T-cell (primary cell): ENCODE measurements at regions not wholly inside any gene's neighbourhood (a gene's known extent, or its start where the extent isn't known, plus 50 kb on each side); places are given as distances from the start of the nearest gene placed in this dataset.
"Not testable (repeated sequence)": the region's sequence is repeated elsewhere in the genome, so short reads cannot be mapped to it uniquely, and the experiment has no call there.

Experiments used
- ATAC-seq, 4 experiments: fragments of 200-7000 bp in 3 of 4; fragments of 150-1000 bp in 1 of 4; cut with Tn5 transposase; replicated peaks in 1 of 4; 1 replicate in 3 of 4; 2 replicates in 1 of 4; pipeline ENCODE4 v1.10.0; 2021; ENCODE audit warnings: moderate library complexity in 3 of 4, mild to moderate bottlenecking in 2 of 4, moderate number of reproducible peaks in 1 of 4
- CTCF ChIA-PET, 2 donors: fragments of 300-600 bp; sonication (Branson Sonifier 250); formaldehyde crosslinking; loops; one replicate each; lab custom pipeline; 2022; ENCODE audit warnings: antibody characterized with exemption in 2 of 2; lab: Charles Lee
- POLR2A ChIA-PET, 2 donors: fragments of 300-600 bp; sonication (Branson Sonifier 250); formaldehyde crosslinking; loops; one replicate each; lab custom pipeline; 2022; ENCODE audit warnings: antibody characterized with exemption in 2 of 2; lab: Charles Lee
- DNase-seq, 35 experiments: peaks; one replicate each; pipeline versions ENCODE4 v3.0.0 to v3.0.0-alpha.2; 2013 to 2023
- H3K27ac ChIP-seq: one replicate; pipeline ENCODE4 v1.5.1; 2013; ENCODE audit warnings: low read length
- H3K27me3 ChIP-seq, 2 experiments: replicated peaks in 1 of 2; 1 replicate in 1 of 2; 2 replicates in 1 of 2; pipeline versions ENCODE4 v1.6.1 to v1.7.0; 2013; ENCODE audit warnings: low read length in 1 of 2, mixed read lengths in 1 of 2; ENCODE audit not compliant: control insufficient read depth in 2 of 2, insufficient read depth in 2 of 2; ENCODE audit errors: extremely low read depth in 1 of 2
- H3K36me3 ChIP-seq, 2 donors: 1 replicate in 1 of 2; 2 replicates in 1 of 2; pipeline versions ENCODE4 v1.6.1 to v1.7.0; 2013; ENCODE audit warnings: low read length in 1 of 2; ENCODE audit not compliant: control insufficient read depth in 2 of 2, insufficient read depth in 1 of 2; ENCODE audit errors: extremely low read depth in 1 of 2
- H3K4me1 ChIP-seq, 2 experiments: 1 replicate in 1 of 2; 2 replicates in 1 of 2; pipeline versions ENCODE4 v1.6.1 to v1.7.0; 2013; ENCODE audit warnings: low read length in 2 of 2, mixed read lengths in 1 of 2; ENCODE audit not compliant: insufficient read depth in 2 of 2, control insufficient read depth in 1 of 2; ENCODE audit errors: extremely low read depth in 1 of 2
- H3K4me3 ChIP-seq, 2 donors: 1 replicate in 1 of 2; 2 replicates in 1 of 2; pipeline versions ENCODE4 v1.5.1 to v1.7.0; 2013; ENCODE audit warnings: mild to moderate bottlenecking in 2 of 2, low read length in 1 of 2, moderate library complexity in 1 of 2; ENCODE audit not compliant: control insufficient read depth in 1 of 2; ENCODE audit errors: extremely low read depth in 1 of 2
- H3K9me3 ChIP-seq: 2 replicates; pipeline ENCODE4 v1.7.0; 2013
- H3K27ac Mint-ChIP-seq, 2 donors: one replicate each; pipeline ENCODE4 v1.8.0; 2020 to 2021; ENCODE audit warnings: mild to moderate bottlenecking in 2 of 2, mixed read lengths in 2 of 2
- H3K27me3 Mint-ChIP-seq, 2 donors: one replicate each; pipeline ENCODE4 v1.8.0; 2021 to 2022; ENCODE audit warnings: mixed read lengths in 2 of 2
- H3K36me3 Mint-ChIP-seq: one replicate; pipeline ENCODE4 v1.8.0; 2021; ENCODE audit warnings: mixed read lengths
- H3K4me1 Mint-ChIP-seq, 3 donors: one replicate each; pipeline ENCODE4 v1.8.0; 2020 to 2022; ENCODE audit warnings: mixed read lengths in 3 of 3, mild to moderate bottlenecking in 1 of 3
- H3K4me3 Mint-ChIP-seq, 3 donors: one replicate each; pipeline ENCODE4 v1.8.0; 2020 to 2022; ENCODE audit warnings: mild to moderate bottlenecking in 3 of 3, mixed read lengths in 3 of 3, moderate library complexity in 3 of 3
- H3K9me3 Mint-ChIP-seq, 3 donors: one replicate each; pipeline ENCODE4 v1.8.0; 2020 to 2022; ENCODE audit warnings: mixed read lengths in 3 of 3
- WGBS: methylation state at CpG from one replicate; pipeline ENCODE4 v1.1.5; 2013; ENCODE audit warnings: missing lambda C conversion rate; ENCODE audit not compliant: insufficient coverage; 5-methylcytosine and 5-hydroxymethylcytosine counted together

DNA sequence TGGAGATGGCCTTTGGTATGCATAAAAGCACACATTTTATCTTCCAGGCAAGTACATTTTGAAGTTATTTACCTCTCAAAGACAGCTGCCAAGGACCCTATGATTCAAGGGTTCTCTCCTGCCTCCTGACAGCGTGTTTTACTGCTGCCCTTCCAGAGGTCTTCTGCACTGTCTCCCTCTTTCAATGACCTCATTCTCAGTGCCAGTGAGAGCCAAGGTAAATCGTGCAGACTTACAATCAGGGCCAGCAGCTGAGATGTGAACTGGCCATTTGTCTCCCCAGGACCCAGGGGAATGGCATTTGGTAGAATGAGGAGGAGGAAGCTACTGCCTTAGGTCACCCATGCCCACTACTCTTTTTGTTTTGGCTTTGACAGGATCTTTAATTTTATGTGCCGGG, 84.2 kb upstream of the FGGY start:
- Mint-ChIP-seq H3K4me3 (no peak overlapping the region), H3K27me3 (no peaks in the 10 kb centered on the region), H3K4me1 (no peaks in the 10 kb centered on the region), H3K27ac (no peak overlapping the region), H3K36me3 (no peaks in the 10 kb centered on the region), H3K9me3 (peaks cover 3 to 18% (median 8%) of the 10 kb centered on the region in 3 donors)
- ChIA-PET POLR2A (no interaction called here), CTCF (no interaction called here)
- Histone ChIP-seq H3K27me3 (no peaks in the 10 kb centered on the region), H3K27ac (no peak overlapping the region), H3K36me3 (no peaks in the 10 kb centered on the region), H3K4me1 (no peaks in the 10 kb centered on the region), H3K4me3 (no peak overlapping the region), H3K9me3 (no peaks in the 10 kb centered on the region)
- no peak for ATAC-seq
- DNase-seq: no peak
- 94% methylated on average over 2 of the region's 3 CpGs for WGBS

GRCh38 chr1:59214248-59215208, 82.4 kb upstream of the FGGY start:
- 94% methylated on average over 5 of the region's 10 CpGs for WGBS
- H3K36me3 Mint-ChIP-seq: no peaks in the 10 kb centered on the region
- POLR2A ChIA-PET: no interaction called here

GRCh38 chr1:59215766-59216291, 81.1 kb upstream of the FGGY start:
- Histone ChIP-seq H3K27me3 (no peaks in the 10 kb centered on the region), H3K9me3 (no peaks in the 10 kb centered on the region), H3K27ac (no peak overlapping the region), H3K4me3 (no peak overlapping the region), H3K4me1 (no peaks in the 10 kb centered on the region), H3K36me3 (no peaks in the 10 kb centered on the region)
- ChIA-PET CTCF (no interaction called here), POLR2A (no interaction called here)
- no peak for ATAC-seq
- H3K9me3 Mint-ChIP-seq: peaks cover 3 to 7% (median 7%) of the 10 kb centered on the region in 3 donors
- H3K4me3 Mint-ChIP-seq: no peak overlapping the region
- H3K36me3 Mint-ChIP-seq: no peaks in the 10 kb centered on the region
- no peaks in the 10 kb centered on the region for H3K4me1 Mint-ChIP-seq
- WGBS: 95% methylated on average over 4 of the region's 6 CpGs
- H3K27ac Mint-ChIP-seq: no peak overlapping the region
- H3K27me3 Mint-ChIP-seq: no peaks in the 10 kb centered on the region
- no peak for DNase-seq

More at GRCh38 chr1:59214248-59215208, 82.4 kb upstream of the FGGY start:
- Mint-ChIP-seq H3K27ac (no peak overlapping the region), H3K4me1 (no peaks in the 10 kb centered on the region), H3K4me3 (no peak overlapping the region), H3K9me3 (peaks cover 3 to 8% (median 7%) of the 10 kb centered on the region in 3 donors), H3K27me3 (no peaks in the 10 kb centered on the region)
- no peak overlapping the region for H3K27ac ChIP-seq
- no peaks in the 10 kb centered on the region for H3K27me3 ChIP-seq
- H3K9me3 ChIP-seq: no peaks in the 10 kb centered on the region
- H3K4me3 ChIP-seq: no peak overlapping the region
- DNase-seq (no peak), ATAC-seq (no peak)
- no peaks in the 10 kb centered on the region for H3K4me1 ChIP-seq
- H3K36me3 ChIP-seq: no peaks in the 10 kb centered on the region
- CTCF ChIA-PET: no interaction called here

DNA sequence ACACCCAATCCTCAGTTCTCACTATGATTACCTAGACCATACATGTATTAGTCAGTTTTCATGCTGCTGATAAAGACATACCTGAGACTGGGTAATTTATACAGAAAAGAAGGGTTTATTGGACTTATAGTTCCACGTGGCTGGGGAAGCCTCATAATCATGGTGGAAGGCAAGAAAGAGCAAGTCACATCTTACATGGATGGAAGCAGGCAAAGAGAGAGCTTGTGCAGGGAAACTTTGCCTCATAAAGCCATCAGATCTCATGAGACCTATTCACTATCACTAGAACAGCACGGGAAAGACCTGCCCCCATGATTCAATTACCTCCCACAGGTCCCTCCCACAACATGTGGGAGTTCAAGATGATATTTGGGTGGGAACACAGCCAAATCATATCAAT, 79.5 kb upstream of the FGGY start:
- DNase-seq, H3K36me3 ChIP-seq, H3K27ac ChIP-seq, H3K36me3 Mint-ChIP-seq, H3K4me1 Mint-ChIP-seq, H3K4me1 ChIP-seq, POLR2A ChIA-PET, H3K27me3 ChIP-seq, H3K4me3 ChIP-seq, H3K9me3 Mint-ChIP-seq, H3K9me3 ChIP-seq, H3K4me3 Mint-ChIP-seq, H3K27ac Mint-ChIP-seq, H3K27me3 Mint-ChIP-seq, CTCF ChIA-PET, ATAC-seq: not testable (repeated sequence)
- WGBS: 60% methylated on average over 1 of the region's 2 CpGs

DNA sequence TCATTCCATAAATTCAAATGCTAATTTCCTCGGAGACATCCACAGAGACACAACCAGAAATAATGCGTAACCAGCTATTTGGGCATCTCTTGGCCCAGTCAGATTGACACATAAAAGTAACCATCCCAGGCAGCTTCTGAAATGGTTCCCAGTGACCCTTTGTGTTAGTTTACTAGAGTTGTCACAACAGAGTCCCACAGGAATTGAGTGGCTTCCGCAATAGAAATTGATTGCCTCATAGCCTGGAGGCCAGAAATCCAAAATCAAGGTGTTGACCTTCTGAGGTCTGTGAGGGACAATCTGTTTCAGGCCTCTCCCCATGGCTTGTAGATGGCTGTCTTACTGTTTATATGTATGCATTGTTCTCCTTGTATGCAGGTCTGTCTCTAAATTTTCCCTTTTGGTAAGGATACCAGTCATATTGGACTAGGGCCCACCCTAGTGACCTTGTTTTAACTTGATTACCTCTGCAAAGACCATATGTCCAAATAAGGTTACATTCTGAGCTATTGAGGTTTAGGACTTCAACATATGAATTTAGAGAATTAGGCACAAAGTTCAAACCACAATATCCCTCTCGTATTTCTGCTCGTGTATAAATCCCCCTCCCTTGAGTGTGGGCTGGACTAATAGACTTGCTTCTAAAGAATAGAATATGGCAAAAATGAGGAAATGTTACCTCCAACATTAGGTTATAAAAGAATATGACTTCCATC, 78.2 kb upstream of the FGGY start:
- CTCF ChIA-PET: no interaction called here

DNA sequence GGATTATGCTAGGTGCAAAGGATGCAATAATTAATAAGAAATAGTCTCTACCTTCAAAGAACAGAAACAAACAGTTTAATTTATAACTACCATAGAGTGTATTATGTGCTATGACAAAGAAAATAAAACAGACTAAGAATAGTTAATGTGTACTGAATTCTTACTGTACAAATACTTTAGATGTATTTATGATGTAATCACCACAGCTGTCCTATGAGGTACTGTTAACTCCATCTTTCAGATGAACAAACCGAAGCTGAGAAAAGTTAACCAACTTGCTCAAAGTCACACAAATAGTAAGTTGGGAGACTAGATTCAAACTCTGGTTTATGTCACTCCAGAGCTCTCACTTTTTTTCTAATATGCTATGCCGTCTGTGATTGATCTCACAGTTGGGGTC, 77.0 kb upstream of the FGGY start:
- no peaks in the 10 kb centered on the region for H3K36me3 ChIP-seq
- Mint-ChIP-seq H3K9me3 (peaks cover 3 to 7% (median 7%) of the 10 kb centered on the region in 3 donors), H3K4me1 (no peaks in the 10 kb centered on the region), H3K27me3 (no peaks in the 10 kb centered on the region), H3K36me3 (no peaks in the 10 kb centered on the region), H3K27ac (no peak overlapping the region), H3K4me3 (no peak overlapping the region)
- POLR2A ChIA-PET: no interaction called here
- H3K4me1 ChIP-seq: no peaks in the 10 kb centered on the region
- H3K27me3 ChIP-seq: no peaks in the 10 kb centered on the region
- H3K27ac ChIP-seq: no peak overlapping the region
- ATAC-seq (no peak), DNase-seq (no peak)
- H3K9me3 ChIP-seq: no peaks in the 10 kb centered on the region
- no peak overlapping the region for H3K4me3 ChIP-seq
- WGBS: 80% methylated on average over 1 of the region's 2 CpGs
- CTCF ChIA-PET: interaction anchor here in 1 of 2 donors (0.6 kb wide), 1 partner anchor 479 kb away, joined by 4 read pairs; no protein-coding TSS in a partner anchor

More for the DNA sequence above, 78.2 kb upstream of the FGGY start:
- Histone ChIP-seq H3K27me3 (no peaks in the 10 kb centered on the region), H3K9me3 (no peaks in the 10 kb centered on the region), H3K36me3 (no peaks in the 10 kb centered on the region), H3K4me3 (no peak overlapping the region), H3K27ac (no peak overlapping the region), H3K4me1 (no peaks in the 10 kb centered on the region)
- Mint-ChIP-seq H3K36me3 (no peaks in the 10 kb centered on the region), H3K9me3 (peaks cover 3 to 7% (median 7%) of the 10 kb centered on the region in 3 donors), H3K27ac (no peak overlapping the region), H3K4me3 (no peak overlapping the region), H3K4me1 (no peaks in the 10 kb centered on the region), H3K27me3 (no peaks in the 10 kb centered on the region)
- DNase-seq (no peak), ATAC-seq (no peak)
- 100% methylated on average over 1 of the region's 5 CpGs for WGBS
- POLR2A ChIA-PET: no interaction called here
